MM.1S (cell line): ENCODE measurements at regions not wholly inside any gene's neighbourhood (a gene's known extent, or its start where the extent isn't known, plus 50 kb on each side); places are given as distances from the start of the nearest gene placed in this dataset.

Source experiments
- EZH2 ChIP-seq: fragments of 300-600 bp; sonication (generic); optimal IDR thresholded peaks from 2 replicates; pipeline ENCODE3; 2017; ENCODE audit warnings: low read depth, mild to moderate bottlenecking, antibody characterized with exemption, low read length, mixed read lengths
- EZH2phosphoT487 ChIP-seq: fragments of 300-600 bp; sonication (generic); IDR thresholded peaks from 2 replicates; pipeline ENCODE4 v1.6.1; 2018; ENCODE audit warnings: antibody characterized with exemption, low read length
- TF ChIP-seq, protein P1 (sequence below): fragments of 300-600 bp; sonication (generic); IDR thresholded peaks from 2 replicates; pipeline ENCODE4 v1.5.1; 2016; ENCODE audit warnings: antibody characterized with exemption, low read length, mixed read lengths

GRCh38 chr6:105485456-105485855, 82.6 kb upstream of the PREP start:
- TF ChIP-seq, protein P1, sequence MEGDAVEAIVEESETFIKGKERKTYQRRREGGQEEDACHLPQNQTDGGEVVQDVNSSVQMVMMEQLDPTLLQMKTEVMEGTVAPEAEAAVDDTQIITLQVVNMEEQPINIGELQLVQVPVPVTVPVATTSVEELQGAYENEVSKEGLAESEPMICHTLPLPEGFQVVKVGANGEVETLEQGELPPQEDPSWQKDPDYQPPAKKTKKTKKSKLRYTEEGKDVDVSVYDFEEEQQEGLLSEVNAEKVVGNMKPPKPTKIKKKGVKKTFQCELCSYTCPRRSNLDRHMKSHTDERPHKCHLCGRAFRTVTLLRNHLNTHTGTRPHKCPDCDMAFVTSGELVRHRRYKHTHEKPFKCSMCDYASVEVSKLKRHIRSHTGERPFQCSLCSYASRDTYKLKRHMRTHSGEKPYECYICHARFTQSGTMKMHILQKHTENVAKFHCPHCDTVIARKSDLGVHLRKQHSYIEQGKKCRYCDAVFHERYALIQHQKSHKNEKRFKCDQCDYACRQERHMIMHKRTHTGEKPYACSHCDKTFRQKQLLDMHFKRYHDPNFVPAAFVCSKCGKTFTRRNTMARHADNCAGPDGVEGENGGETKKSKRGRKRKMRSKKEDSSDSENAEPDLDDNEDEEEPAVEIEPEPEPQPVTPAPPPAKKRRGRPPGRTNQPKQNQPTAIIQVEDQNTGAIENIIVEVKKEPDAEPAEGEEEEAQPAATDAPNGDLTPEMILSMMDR: no peak
- TF ChIP-seq EZH2 (no peak), EZH2phosphoT487 (no peak)
